Ishikawa (cell line): ENCODE measurements at regions not wholly inside any gene's neighbourhood (a gene's known extent, or its start where the extent isn't known, plus 50 kb on each side); places are given as distances from the start of the nearest gene placed in this dataset.

Experiments
- CEBPB ChIP-seq: IDR thresholded peaks from 2 replicates; pipeline ENCODE4 v1.6.1; 2012
- CREB1 ChIP-seq: IDR thresholded peaks from 2 replicates; pipeline ENCODE4 v1.6.1; 2012; ENCODE audit warnings: low read depth
- EGR1 ChIP-seq: IDR thresholded peaks from 2 replicates; pipeline ENCODE4 v1.6.1; 2012
- EP300 ChIP-seq: IDR thresholded peaks from 2 replicates; pipeline ENCODE4 v1.6.1; 2012; ENCODE audit warnings: borderline replicate concordance
- FOXM1 ChIP-seq: IDR thresholded peaks from 2 replicates; pipeline ENCODE4 v1.6.1; 2012; ENCODE audit warnings: low read depth, borderline replicate concordance
- MAX ChIP-seq: IDR thresholded peaks from 2 replicates; pipeline ENCODE4 v1.6.1; 2012
- NFIC ChIP-seq: IDR thresholded peaks from 2 replicates; pipeline ENCODE4 v1.6.1; 2012
- RAD21 ChIP-seq: IDR thresholded peaks from 2 replicates; pipeline ENCODE4 v1.6.1; 2012; ENCODE audit warnings: low read depth
- REST ChIP-seq: IDR thresholded peaks from 2 replicates; pipeline ENCODE4 v1.6.1; 2012; ENCODE audit warnings: low read depth, mild to moderate bottlenecking
- TAF1 ChIP-seq: IDR thresholded peaks from 2 replicates; pipeline ENCODE4 v1.6.1; 2012; ENCODE audit warnings: low read depth, mild to moderate bottlenecking
- TCF12 ChIP-seq: IDR thresholded peaks from 2 replicates; pipeline ENCODE4 v1.6.1; 2012; ENCODE audit warnings: low read depth
- TEAD4 ChIP-seq: IDR thresholded peaks from 2 replicates; pipeline ENCODE4 v1.6.1; 2012
- USF1 ChIP-seq: IDR thresholded peaks from 2 replicates; pipeline ENCODE4 v1.6.1; 2012
- YY1 ChIP-seq: IDR thresholded peaks from 2 replicates; pipeline ENCODE4 v1.6.1; 2012; ENCODE audit warnings: low read depth
- ZBTB7A ChIP-seq: IDR thresholded peaks from 2 replicates; pipeline ENCODE4 v1.6.1; 2012; ENCODE audit warnings: low read depth

- no peak for TF ChIP-seq ZBTB7A
- TF ChIP-seq RAD21 = no peak
- no peak for TF ChIP-seq CREB1
- TF ChIP-seq EP300 = no peak
- TF ChIP-seq TCF12 = no peak
- no peak for TF ChIP-seq YY1
- no peak for TF ChIP-seq USF1
- TF ChIP-seq NFIC = no peak
- no peak for TF ChIP-seq TEAD4
- TF ChIP-seq CEBPB = no peak
- no peak for TF ChIP-seq FOXM1
- TF ChIP-seq EGR1 = no peak
- no peak for TF ChIP-seq REST
- no peak for TF ChIP-seq MAX
- TF ChIP-seq TAF1 = no peak
Observed at GRCh38 chr22:35479359-35479758, 61.3 kb upstream of the RASD2 start.

- no peak for TF ChIP-seq CREB1
- TF ChIP-seq REST = no peak
- no peak for TF ChIP-seq FOXM1
- TF ChIP-seq TEAD4 = peak; percentile 40; the same call in 1 of the 2 replicates
- TF ChIP-seq MAX = peak; percentile 13; the same call in 1 of the 2 replicates
- peak; percentile 76 for TF ChIP-seq EP300
- TF ChIP-seq YY1 = no peak
- 0 out of 2 replicates have a peak, but pooled peaks have one; percentile 5 for TF ChIP-seq RAD21
- TF ChIP-seq CEBPB = no peak
- peak; percentile 32; the same call in 1 of the 2 replicates for TF ChIP-seq EGR1
- TF ChIP-seq ZBTB7A = peak; percentile 69
- 0 out of 2 replicates have a peak, but pooled peaks have one; percentile 27 for TF ChIP-seq USF1
- TF ChIP-seq NFIC = peak; percentile 79
- no peak for TF ChIP-seq TAF1
- TF ChIP-seq TCF12 = peak; percentile 78
Observed at GRCh38 chr22:35479985-35480550, 60.6 kb upstream of the RASD2 start.

- TF ChIP-seq CEBPB (no peak), MAX (peak; percentile 45), TEAD4 (no peak)
Observed at GRCh38 chr22:35480627-35481550, 59.7 kb upstream of the RASD2 start.

- TF ChIP-seq CREB1 = no peak
- TF ChIP-seq TEAD4 = no peak
- TF ChIP-seq EP300 = no peak
- TF ChIP-seq NFIC = no peak
- TF ChIP-seq YY1 = no peak
- no peak for TF ChIP-seq TAF1
- no peak for TF ChIP-seq CEBPB
- TF ChIP-seq EGR1 = no peak
- TF ChIP-seq REST = no peak
- no peak for TF ChIP-seq RAD21
- TF ChIP-seq ZBTB7A = no peak
- no peak for TF ChIP-seq USF1
- no peak for TF ChIP-seq FOXM1
- TF ChIP-seq TCF12 = no peak
Observed at GRCh38 chr22:35482311-35482710, 58.3 kb upstream of the RASD2 start.
